CMK (cell line): ENCODE measurements at regions not wholly inside any gene's neighbourhood (a gene's known extent, or its start where the extent isn't known, plus 50 kb on each side); places are given as distances from the start of the nearest gene placed in this dataset.

Experiments
- DNase-seq: peaks from one replicate; pipeline ENCODE4 v3.0.0-alpha.2; 2010; ENCODE audit warnings: low read depth

DNA sequence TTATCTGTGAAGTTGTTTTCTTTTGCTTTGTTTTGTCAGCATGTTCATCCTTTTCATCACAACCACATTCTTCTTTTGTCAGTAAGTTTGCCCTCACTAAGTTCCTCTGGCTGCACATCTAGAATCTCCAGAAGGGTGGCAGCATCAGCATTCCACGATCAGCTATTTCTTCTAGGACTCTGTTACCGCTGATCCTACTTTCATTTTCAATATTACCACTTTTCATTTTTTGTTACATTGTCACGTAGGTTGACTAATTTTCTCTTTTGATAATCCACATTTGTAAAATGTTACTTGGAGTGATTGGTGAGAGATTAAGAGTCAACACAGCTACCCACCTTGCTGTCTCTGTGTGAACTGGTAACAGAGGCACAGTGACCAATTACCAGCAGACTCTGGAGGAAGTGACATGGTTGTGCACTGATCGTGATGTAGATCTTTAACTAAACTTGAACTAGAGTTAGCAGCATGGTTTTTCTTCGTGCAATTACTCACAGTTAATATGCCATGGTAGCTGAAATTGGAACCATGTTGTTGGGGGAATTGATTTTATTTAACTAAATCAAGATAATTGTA lies 307.9 kb upstream of the SLC35B3 start:
- DNase-seq, result no peak

DNA sequence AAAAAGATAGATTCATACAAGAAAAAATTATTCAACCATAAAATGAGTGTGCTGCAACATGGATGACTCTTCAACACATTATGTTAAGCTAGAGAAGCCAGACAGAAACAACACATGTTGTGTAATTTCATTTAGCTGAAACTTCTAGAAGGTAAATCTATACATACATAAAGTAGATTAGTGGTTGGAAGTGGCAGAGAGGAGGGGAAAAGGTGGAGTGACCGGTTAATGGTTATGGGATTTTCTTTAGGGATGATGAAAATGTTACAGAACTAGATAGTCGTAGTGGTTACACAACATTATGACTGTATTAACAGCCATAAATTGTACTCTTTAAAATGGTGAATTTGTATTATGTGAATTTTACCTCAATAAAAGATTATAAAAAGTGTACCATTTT lies 304.1 kb upstream of the SLC35B3 start:
- no peak for DNase-seq

DNA sequence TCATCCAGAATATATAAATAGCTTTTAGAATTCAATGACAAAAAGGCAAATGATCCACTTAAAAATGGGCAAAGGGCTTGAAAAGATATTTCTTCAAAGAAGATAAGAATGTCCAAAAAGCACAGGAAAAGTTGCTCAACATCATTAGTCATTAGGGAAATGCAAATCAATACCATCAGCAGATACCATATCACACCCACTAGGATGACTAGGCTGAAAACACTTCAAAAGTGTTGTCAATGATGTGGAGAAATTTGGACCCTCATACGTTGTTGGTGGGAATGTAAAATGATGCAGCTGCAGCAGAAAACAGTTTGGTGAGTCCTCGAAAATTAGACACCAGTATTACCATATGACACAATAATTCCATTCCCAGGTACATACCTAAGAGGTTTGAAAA lies 303.6 kb upstream of the SLC35B3 start:
- DNase-seq, result no peak

DNA sequence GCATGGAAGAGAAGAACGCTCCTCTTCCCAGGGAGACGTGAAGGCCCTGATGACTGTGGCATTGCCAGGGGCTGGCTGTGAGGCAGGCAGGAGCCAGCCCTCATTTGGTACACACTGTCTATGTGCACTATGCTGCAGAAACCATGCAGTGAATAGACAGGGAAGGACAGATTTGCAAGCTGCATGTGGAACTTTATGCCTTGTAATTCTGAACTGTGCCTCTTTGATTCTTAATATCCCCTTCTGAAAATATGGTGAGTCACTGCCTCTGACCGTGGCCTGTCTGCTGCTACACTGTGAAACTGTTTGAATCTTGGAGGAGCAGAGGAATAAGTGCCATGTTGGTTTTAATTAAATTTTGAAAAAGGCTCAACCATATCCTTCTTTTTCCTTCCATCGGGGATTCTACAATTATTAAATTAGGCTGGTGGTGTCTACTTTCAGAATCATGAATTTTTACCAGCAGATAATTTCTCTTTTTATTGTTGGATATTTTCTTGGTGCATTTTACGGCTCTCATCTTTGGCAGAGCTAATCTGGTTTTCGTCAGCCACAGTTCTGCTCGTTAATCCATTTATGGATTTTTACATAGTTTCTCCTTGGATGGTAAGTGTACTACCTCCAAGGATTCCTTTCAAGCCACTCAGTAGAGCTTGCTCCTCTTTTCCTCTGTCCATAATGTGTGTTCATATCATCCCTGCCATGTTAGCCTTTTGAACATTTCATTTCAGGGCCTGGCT lies 301.0 kb upstream of the SLC35B3 start:
- DNase-seq, result no peak

DNA sequence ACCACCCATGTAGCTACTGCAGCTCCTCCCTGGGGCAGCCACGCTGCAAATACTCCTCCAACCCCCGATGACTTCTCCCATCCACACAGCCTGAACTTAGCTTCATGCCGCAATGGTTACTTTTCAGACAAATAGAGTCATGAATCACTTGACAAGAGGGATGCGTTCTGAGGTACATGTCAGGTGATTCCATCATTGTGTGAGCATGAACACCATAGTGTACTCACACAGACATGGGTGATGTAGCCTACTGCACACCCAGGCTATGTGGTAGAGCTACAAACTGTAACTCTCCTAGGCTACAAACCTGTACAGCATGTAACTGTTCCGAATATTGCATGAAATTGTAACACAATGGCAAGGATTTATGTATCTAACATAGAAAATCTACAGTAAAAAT lies 298.5 kb upstream of the SLC35B3 start:
- DNase-seq, result no peak

DNA sequence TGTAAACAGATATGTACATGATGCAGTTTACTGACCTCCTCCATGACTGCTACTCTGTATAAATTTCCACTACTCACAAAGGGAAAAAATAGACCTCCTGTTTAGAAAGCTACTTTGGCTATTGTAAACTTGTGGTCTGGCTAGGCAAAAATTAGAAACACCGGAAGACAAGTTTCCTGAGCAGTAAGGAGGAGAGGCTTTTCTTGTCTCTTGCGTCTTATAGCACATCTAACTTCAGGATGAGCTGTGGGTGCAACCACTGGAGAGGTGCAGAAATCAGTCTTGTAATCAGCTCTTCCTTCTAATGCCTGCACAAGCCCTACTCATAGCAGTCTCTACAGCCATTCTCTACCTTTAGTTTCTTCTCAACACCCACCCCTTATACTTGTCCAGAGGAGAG lies 296.5 kb upstream of the SLC35B3 start:
- DNase-seq, result no peak

DNA sequence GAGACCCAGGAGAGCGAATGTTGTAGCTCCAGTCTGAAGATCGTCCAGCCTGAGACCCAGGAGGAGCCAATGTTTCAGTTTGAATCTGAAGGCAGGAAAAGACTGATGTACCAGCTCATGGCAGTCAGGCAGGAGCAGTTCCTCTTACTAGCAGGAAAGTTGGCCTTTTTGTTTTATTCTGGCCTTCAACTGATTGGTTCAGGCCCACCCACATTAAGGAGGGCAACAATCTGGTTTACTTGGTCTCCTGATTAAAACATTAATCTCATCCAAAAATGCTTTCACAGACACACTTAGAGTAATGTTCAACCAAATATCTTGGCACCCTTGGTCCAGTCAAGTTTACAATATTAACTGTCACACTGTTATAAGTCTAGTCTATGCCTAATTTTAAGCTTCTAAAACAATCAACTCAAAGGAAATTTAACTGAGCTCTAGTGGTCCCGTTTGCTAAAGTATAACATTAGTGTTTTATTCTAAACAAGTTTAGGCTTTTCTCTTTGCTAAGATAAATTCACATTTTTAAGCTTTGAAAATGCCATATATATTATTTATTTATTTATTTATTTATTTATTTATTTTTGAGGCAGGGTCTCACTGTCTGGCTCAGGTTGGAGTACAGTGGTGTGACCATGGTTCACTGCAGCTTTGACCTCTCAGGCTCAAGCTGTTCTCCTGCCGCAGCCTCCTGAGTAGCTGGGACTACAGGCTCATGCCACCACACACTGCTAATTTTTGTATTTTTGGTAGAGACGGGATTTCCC lies 275.5 kb upstream of the SLC35B3 start:
- DNase-seq, result no peak

DNA sequence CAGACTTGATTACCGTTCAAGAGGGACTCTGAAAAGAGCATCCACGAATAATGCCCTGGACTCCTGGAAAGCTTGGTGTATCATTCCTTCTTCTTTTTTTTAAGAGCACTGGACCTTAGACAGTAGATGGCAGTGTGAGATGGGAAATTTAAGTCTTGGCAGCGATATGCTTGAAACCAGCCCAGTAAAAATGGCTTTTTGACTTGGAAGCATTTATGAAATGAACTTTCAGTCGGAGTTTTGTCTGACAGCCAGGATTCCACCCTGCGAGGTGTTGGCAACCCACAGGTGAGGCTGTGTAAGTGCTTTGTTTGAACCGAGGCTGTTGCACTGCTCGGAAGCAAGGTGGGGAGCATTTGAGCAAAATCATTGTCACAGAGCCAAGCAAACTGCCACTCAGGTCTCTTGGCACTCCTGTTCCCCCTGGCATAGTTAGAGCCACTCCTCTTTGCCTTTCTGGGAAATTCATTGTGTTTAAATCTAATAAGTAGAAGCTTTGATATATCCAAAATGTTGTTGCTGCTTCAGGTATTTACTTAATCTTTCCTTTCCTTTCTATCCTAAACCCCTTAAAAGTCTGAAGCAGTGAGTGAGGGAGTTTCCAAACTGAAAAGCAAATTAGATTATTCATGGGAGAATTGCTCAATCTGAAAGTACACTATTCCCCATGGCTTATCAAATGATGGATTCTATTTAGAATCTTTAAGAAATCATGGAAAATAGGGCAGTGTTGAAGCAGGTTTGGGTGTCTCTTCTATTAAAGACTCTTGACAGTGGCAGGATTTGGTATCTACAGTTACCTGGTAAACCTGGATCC lies 272.8 kb upstream of the SLC35B3 start:
- DNase-seq, result no peak

DNA sequence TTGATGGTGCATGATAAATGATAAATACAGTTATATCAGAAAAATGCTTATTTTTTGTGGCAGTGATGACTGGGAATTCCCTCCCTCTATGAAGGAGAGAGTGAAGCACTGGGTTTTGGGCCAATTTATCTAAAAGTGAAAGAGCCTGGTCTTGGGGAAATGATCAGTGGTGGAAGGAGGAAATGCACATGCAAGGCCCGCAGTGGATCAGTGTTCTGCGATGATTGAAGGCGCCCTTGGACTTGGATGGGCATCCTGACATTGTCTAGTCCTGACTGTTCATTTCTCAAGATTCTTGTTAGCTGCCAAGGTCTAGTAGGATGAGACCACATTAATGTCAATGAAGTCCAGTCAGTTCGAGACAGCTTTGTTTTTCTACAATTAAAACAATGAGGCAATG lies 272.0 kb upstream of the SLC35B3 start:
- DNase-seq, result no peak

DNA sequence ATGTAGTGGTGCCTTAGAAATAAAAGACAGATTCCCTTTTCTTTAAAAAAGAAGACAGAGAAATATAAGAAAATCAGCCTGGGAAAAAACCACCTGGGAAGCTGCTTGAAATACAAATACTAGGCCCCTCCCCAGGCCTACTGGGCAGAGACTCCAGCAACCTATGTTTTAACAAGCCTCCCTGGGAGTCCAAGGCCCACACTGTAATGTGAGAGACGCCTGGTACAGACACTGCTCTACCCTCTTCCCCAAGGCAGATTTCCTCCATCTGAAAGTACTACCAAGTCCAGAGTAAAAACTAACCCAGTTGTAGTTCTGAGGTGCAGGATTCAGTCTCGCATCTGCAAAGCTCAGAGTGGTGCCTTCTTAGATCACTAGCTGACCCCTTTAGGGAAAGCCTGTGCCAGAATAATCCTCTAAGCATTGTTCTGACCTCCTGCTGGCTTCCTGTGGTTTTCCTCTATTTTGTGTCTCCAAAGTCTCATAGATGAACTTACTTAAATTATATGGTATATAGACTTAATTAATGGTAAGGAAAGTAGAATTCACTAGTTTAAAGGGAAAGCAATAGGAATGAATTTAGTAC lies 270.2 kb upstream of the SLC35B3 start:
- no peak for DNase-seq

DNA sequence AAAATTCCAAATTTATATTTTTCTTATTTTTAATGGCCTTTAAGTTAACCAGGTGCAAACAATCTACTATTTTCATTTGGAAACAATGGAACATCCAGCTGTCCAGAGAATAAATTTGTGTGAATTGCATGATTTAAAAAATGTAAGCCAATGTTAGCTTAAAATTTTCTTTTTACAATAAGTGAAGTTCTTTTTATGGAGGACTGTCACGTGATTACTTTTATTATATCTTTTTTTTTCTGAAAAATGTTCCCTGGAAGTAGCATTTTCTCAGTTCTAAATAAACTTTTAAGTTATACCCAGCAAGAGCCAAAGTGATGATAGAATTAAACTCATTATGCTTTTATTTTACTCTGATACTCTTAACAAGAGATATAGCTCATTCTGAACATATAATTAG lies 267.7 kb upstream of the SLC35B3 start:
- no peak for DNase-seq

DNA sequence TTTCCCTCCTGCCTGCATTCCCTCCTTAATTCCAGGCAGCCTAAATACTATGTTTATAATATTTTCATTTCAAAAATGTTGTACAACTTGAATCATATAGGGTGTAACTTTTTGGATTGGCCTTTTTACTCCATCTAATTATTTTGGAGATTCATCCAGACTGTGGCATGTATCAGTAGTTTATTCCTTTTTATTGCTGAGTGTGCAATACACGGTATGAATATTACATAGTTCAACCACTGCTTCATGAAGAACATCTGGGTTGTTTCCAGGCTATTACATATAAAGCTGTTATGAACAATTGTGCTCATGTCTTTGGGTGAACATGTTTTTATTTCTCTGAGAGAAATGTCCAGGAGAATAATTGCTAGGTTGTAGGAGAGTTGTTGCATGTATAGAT lies 253.5 kb upstream of the SLC35B3 start:
- DNase-seq, result no peak

DNA sequence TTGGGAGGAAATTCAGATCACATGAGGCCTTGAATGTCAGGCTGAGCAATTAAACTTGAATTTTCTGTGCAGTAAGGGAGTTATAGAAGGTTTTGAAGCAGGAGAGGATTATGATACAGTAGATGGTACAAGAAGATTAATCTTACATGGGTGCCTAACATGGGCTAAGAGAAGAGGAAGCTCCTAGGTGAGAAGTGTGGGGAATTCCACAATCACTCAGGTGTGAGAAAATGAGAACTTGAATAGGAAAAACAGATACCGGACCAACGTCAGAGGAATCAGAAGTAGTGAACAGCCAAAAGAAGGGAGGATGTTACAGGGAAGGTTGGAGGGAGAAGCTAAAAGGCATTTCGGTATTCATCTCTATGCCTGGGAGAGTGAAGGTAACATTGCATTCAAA lies 250.7 kb upstream of the SLC35B3 start:
- DNase-seq, result no peak

DNA sequence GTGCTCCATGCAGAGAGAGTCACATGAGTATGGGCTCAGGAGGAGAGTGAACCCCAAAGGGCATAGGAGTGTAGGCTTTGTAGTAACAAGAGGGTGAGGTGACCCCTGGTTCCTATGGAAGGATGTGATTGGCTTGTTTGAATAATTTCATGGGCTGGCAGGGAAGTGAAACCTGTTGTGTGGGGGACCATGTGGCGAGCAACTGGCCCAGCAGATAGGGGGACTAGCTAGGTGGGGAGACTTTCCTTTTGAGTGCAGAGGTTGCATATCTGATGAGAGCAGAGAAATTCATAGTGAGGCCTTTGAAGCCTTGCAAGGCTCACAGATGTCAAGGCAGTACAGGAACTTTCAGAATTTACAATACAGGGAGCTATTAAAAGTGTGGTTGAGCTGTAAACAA lies 247.9 kb upstream of the SLC35B3 start:
- no peak for DNase-seq

DNA sequence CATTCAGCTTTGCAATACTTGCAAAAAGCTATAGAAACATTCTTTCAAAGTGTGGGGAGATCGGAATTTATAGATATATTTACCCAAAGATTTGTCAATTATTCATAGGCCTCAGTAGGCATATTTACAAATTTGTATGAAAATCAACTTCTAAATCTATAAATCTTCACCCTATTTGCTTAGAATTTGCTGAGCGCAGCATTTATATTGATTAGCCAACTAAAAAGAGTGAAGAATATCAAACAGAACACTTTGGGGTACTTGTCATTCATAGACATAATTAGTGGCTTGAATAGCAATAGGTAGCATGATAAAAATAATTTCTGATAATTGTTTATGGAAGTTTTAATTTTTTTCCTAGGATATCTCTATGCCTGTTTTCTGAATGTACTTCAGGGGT lies 244.5 kb upstream of the SLC35B3 start:
- DNase-seq, result no peak

DNA sequence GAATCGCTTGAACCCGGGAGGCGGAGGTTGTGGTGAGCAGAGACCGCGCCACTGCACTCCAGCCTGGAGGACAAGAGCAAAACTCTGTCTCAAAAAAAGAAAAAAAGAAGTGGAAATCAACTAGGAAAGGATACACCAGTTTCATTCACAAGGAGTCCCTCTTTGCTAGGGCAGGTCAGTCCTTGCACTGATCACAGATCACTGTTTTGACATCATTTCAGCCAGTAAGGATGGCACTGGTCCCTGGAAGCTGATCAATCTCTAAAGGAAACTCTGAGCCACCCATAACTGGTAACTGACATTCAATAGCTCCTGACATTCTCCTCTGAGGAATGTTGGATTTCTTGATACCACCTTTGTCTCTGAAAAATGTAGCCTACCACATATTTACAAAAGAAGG lies 243.1 kb upstream of the SLC35B3 start:
- no peak for DNase-seq

DNA sequence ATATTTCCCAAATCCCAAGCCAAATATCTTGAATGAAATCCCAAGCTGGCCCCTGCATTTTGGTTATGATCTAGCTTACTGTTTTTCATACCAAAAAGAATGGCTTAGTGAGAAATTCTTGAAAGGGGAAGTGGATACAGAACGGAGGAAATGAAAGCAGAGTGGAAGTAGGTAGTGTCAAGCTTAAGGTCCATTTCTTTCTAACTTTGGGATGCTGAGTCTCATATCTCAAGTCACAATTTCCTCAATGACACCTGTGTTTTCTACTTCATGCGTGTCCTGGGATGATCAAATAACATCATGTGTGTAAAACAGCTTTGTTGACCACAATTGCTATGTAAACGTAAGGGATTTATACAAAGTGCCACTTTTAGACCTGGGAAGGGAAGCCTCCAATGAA lies 238.8 kb upstream of the SLC35B3 start:
- DNase-seq, result no peak

DNA sequence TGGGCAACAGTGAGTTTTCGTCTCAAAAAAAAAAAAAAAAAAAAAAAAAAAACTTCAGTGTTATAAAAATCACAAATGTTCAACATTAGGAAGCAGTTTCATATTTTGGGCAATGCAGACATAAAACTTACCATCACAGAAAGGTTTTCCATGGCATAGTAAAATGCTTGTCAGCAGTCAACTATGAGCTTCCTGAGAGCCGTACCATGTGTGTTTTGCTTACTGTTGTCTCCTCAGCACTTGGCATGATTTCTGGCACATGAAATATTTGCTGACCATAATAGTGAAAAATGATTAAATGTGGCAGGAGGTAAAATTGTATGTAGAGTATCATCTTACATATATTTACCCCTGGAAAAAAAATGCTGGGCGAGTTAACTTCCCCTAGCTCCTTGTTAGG lies 237.5 kb upstream of the SLC35B3 start:
- no peak for DNase-seq

DNA sequence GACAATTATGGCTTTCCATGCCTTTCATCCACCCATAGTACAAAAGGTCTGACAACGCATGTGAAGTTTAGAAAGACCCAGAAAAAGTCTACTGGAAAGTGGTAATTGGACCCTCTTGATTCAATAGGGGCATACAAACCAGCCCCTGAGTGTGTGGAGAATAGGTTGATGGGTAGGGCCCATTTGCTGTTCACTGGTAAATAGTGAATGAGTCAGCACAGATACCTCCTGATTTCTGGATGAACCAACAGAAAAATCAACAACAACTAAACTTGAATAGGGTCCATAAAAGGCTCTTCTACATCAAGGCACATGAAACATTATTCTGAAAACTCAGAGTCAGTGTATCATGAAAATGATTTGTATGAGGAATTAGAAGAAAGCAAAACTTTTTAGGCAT lies 235.4 kb upstream of the SLC35B3 start:
- no peak for DNase-seq

DNA sequence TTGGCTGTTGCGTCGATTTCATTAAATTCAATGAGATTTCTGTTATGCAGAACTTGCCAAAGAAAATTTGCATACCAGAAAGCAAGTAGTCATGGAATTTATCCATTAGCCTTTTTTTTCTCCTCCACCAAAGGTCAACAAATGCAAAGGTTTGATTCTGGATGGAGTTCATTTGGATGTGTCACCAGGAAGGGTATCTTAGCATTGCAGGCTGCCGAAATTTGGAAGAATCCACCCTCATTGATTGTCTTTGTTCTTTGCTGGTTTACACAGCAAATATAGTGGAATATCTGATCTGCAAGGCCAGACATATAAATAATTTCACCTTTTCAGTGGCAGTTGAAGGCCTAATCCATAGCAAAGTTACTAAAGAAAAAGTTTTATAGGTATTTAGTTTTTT lies 229.4 kb upstream of the SLC35B3 start:
- DNase-seq, result no peak

DNA sequence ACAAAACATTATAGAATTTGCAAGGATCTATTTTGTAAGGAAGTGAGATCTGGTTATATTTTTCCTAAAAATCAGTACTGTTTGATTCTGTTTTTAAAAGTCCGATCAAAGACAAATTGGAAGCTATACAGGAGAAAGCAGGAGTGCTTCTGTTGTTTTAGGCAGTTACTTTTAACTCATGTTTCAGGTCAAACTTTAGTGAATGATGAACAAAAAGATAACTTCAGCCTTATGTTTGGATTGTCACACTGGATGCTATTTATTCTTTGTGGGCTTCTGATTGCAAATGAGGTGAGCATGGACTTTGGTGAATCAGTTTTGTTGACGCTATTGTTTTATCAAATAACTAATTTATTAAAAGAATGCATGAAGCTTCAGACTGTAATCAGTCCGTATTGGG lies 228.7 kb upstream of the SLC35B3 start:
- no peak for DNase-seq
